DMS79 (cell line): ENCODE measurements at regions not wholly inside any gene's neighbourhood (a gene's known extent, or its start where the extent isn't known, plus 50 kb on each side); places are given as distances from the start of the nearest gene placed in this dataset.
"Not testable (repeated sequence)": the region's sequence is repeated elsewhere in the genome, so short reads cannot be mapped to it uniquely, and the experiment has no call there.

Experiments
- DNase-seq: peaks from one replicate; lab custom pipeline; 2025; lab: John Stamatoyannopoulos, UW

GRCh38 chr21:15472108-15473040 is 257.4 kb upstream of the USP25 start:
- no peak for DNase-seq

DNA sequence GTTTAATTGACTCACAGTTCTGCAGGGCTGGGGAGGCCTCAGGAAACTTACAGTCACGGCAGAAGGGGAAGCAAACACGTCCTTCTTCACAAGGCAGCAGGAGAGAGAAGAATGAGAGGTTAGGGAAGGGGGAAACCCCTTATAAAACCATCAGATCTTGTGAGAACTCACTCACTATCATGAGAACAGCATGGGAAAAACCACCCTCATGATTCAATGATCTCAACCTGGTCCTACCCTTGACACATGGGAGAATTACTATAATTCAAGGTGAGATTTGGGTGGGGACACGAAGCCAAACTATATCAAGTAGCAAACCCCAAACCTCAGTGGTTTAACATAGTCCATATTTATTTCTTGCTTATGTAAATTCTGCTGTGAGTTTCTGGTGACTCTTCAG is 252.0 kb upstream of the USP25 start:
- DNase-seq: not testable (repeated sequence)

DNA sequence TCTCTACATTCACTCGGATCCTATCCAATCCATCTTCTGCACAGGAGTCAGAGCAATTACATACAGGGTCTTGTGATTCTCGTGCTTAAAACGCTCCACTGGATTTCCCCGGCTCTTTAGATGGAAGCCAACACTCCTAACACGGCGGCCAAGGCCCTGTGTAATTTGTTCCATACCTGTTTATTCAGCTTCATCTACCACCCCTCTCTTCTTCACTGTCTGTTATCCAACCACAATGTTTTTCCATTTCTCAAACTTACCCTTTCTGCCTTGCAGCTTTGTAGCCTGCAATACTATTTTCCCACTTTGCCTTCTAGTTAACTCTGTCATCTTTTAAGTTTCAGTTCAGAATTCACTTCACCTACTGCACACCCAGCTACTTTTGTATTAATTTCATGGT is 249.6 kb upstream of the USP25 start:
- no peak for DNase-seq

GRCh38 chr21:15483138-15483780 is 246.5 kb upstream of the USP25 start:
- peak; percentile 5 for DNase-seq

DNA sequence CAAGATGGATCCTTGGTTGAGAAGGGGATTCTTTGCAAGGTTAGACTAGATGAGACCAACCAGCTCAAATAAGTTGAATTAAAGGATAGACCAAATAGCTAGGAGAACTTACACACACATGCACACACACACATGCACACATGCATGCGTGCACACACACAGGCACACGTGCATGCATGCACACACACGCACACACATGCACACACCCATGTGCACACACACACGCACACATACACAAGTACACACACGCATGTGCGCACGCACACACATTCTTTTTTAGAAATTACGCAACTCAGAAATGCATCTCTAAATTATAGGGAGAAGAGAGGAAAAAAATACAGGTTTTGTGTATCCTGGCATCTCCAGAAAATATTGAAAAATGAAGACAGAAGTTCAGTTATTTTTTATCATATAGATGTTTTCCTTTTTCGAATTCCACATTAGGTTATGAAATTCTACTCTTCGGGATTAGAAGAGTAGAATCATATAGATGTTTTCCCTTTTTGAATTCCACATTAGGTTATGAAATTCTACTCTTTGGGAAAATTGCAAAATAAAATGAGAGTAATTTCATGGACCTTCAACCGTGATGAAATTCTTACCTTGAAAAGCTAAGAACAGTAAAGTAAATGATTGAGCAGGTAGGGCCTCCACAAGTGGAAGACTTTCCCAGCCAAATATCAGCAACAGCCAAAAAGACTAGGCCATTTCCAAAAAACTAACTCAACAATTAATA is 243.2 kb upstream of the USP25 start:
- DNase-seq: no peak

DNA sequence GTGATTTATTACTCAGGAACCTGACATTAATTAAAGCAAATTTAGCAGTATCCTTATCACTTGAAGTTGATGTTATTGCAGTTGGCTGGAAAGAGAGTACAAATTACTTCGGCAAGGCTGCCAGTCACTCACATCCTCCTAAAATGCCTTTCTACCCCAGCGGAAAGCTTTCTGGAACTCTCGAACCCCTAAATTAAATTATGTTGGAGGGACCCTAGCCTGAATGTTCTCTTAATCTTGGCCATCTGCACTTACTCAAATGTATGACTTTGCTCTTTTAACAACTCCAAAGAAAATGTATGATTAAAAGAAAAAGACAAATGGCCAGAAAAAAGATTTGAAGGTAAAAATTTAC is 242.6 kb upstream of the USP25 start:
- DNase-seq: no peak

DNA sequence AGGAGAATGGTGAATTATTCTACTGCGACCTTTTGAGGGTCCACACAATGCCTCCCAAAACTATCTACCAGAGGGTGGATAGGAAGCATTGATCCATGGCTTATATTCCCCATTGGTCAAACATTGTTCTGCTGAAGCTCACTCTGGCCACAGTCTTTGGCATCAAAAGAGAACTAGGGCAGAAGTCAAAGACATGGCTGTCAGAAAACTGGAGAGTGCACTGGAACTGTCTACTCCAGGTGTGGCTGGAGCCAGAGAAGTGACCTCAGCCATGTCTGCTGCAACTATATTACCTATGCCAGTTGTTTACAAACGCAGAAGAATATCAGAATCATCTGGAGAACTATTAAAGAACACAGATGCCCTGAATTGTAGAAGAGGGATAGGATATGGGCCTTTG is 238.7 kb upstream of the USP25 start:
- DNase-seq: no peak

DNA sequence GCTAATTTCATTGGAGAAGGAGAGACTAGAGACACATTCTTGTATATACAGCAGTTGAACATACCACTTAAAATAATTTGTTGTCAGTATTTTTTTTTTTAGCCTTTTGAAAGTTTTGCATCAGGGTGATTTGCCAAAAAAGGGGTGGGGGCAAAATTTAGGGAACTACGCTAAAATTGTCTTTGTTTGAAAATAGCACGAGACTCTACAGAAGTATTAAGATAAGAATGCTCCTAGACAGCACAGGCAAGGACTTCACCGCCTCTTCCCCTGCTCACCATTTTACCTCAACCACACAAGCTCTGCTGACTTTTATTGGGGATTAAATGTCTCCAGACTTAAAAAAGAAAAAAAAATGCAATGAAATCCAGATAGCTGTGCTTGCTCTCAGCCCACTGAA is 236.1 kb upstream of the USP25 start:
- DNase-seq: no peak

DNA sequence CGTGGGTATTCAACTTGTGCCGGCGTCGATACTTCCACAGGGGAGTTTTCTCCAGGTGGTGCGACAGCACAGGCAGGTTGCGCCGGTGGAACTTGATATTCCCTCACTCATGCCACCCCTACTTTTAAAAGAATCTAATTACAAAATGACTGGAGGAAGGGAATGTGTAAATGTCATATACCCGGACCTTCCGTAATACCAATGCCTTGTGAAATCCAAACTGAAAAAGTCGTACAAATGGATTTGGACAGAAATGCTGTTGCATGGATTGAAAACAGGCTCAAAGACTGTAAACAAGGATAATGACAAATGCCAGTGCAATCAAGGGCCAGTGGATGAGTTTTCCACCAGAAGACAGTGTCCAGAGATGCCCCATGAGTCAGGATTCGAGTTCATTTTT is 235.3 kb upstream of the USP25 start:
- DNase-seq: no peak

DNA sequence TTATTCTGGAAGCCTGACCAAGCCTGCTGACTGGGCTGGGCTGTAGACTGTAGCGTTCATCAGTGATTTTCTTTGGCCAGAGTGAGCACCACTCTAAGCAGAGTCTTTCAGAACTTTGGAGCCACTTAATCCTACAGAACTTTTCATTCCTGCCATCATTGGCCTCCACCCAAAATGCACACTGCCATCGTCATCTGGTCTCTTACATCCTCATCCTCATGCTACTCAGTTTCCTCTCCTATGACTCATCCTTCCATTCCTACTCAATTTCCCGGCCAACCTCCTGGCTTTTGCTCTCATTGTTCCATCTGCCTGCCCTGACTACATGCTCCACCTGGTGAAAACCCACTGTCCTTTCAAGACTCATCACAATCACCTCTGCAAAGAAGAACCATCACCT is 233.8 kb upstream of the USP25 start:
- DNase-seq: no peak

- no peak for DNase-seq
Measured at GRCh38 chr21:15496911-15497310, 232.9 kb upstream of the USP25 start.

- no peak for DNase-seq
Measured at GRCh38 chr21:15498455-15498854, 231.3 kb upstream of the USP25 start.

DNA sequence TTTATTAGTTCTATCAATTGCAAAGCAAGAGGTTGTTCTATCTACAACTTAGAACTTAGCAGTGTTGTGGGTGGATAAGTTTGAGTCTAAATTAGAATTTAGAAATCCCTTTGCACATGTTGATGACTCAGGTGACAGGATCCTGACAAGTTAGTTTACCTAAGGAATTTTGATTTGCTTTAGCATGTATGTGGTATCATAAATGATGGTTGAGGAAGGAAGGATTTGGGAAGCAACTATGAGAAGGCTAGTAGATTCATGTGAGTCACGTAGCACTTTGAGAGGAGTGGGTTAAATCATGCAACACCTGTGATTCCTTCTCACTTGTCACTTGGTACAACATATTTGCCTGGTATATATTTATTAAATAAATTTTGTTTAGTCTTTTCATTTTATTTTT is 223.7 kb upstream of the USP25 start:
- DNase-seq: no peak

- no peak for DNase-seq
Measured at GRCh38 chr21:15508554-15508953, 221.2 kb upstream of the USP25 start.

- DNase-seq: no peak
Measured at GRCh38 chr21:15514073-15514946, 215.5 kb upstream of the USP25 start.

- no peak for DNase-seq
Measured at GRCh38 chr21:15515908-15516307, 213.9 kb upstream of the USP25 start.

DNA sequence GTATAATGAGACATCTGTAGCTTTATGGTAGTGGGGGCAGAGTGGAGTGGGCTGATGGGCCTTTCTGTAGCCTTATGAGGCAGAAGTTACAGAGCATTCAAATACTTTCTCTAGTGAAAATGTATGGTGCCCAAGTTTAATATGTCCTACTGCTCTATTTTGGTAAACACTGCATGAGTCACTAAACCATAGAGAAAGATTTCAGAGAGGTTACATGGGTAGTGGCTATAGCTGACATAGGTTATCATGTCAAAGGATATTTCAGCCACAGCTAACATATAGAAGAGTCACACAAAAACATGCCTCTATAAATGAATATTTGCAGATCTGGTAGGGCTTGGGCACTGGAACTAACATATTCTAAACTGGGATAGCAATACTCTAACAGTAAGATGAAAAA is 212.4 kb upstream of the USP25 start:
- no peak for DNase-seq

- DNase-seq: no peak
Measured at GRCh38 chr21:15520811-15521643, 208.8 kb upstream of the USP25 start.

DNA sequence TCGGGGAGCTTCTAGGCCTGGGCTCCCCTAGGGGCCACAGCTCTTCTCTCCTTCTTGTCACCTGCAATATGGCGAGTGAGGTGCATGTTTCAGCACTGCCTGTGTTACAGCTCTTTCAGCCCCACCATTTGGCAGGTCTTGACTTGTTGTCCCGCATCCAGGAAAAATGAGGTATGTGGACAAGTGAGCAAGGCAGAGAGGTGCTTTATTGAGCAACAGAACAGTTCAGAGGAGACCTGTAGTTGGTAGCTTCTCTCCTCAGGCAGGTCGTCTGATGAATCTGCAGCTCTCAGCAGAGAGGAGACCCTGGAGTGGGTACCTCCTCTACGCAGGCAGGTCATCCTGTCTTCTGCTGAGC is 208.2 kb upstream of the USP25 start:
- no peak for DNase-seq

- no peak for DNase-seq
Measured at GRCh38 chr21:15522148-15522547, 207.6 kb upstream of the USP25 start.

DNA sequence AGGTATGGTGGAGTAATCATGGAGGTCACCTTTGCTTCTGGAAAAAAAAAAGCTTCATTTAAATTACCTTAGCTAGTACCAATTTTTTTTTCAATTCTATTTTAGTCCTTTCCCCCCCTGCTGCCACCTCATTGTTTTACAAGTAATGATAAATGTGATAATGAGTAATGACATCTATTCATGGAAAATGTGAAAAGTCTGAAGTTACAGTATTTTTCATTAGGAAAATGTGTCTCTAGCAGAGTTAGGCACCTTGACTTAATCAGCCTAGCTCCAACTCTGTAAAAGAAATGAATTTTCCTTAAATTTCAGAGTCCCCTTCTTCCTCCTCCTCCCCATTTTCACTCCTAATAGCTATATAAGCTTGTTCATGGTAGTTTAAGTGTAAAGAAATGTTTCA is 204.9 kb upstream of the USP25 start:
- DNase-seq: no peak
